ENCODE measurements at regions not wholly inside any gene's neighbourhood (a gene's known extent, or its start where the extent isn't known, plus 50 kb on each side); places are given as distances from the start of the nearest gene placed in this dataset.

DNA sequence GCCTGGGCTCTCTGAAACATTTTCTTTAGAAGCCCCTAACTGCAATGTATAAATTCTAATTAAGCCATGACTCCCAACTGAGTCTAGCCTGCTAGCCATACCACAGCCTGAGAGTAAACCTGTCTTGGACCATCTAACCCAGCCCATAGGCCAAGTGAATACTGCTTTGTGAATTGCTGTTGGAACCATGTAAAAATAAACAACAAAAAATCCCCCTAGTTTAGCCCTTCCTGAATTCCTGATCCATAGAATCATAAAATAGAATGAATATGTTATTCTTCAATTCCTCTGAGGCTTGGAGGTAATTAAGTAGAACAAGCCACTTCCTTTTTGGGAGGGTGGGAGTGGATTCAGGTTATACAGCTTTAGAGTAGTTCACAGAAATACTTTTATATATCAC, 1496.4 kb downstream of the MRPL39 start:
- TF ChIP-seq EZH2 (IDR thresholded peaks at IDR 0.05; ENCODE audit: low read length): no peak
- TF ChIP-seq, protein P1, sequence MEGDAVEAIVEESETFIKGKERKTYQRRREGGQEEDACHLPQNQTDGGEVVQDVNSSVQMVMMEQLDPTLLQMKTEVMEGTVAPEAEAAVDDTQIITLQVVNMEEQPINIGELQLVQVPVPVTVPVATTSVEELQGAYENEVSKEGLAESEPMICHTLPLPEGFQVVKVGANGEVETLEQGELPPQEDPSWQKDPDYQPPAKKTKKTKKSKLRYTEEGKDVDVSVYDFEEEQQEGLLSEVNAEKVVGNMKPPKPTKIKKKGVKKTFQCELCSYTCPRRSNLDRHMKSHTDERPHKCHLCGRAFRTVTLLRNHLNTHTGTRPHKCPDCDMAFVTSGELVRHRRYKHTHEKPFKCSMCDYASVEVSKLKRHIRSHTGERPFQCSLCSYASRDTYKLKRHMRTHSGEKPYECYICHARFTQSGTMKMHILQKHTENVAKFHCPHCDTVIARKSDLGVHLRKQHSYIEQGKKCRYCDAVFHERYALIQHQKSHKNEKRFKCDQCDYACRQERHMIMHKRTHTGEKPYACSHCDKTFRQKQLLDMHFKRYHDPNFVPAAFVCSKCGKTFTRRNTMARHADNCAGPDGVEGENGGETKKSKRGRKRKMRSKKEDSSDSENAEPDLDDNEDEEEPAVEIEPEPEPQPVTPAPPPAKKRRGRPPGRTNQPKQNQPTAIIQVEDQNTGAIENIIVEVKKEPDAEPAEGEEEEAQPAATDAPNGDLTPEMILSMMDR (optimal IDR thresholded peaks at IDR 0.05 in 1 of 3, IDR thresholded peaks at IDR 0.05 in 1 of 3, conservative IDR thresholded peaks at IDR 0.05 in 1 of 3; ENCODE audit: extremely low read depth in 1 of 3, insufficient read depth in 2 of 3, low read length in 3 of 3): no peak

Data from keratinocyte (primary cell).